H9 (cell line): ENCODE measurements at regions not wholly inside any gene's neighbourhood (a gene's known extent, or its start where the extent isn't known, plus 50 kb on each side); places are given as distances from the start of the nearest gene placed in this dataset.

Experiments
- DNase-seq: peaks from one replicate; pipeline ENCODE4 v3.0.0-alpha.2; 2017
- H2AFZ ChIP-seq: one replicate; pipeline ENCODE4 v1.6.1; 2013; ENCODE audit warnings: mild to moderate bottlenecking, low read length, control low read depth, moderate library complexity
- H2AK5ac ChIP-seq: 2 replicates; pipeline ENCODE4 v1.6.1; 2013; ENCODE audit warnings: low read length, control low read depth, mixed read lengths; ENCODE audit not compliant: insufficient read length
- H2BK120ac ChIP-seq: one replicate; pipeline ENCODE4 v1.6.1; 2013; ENCODE audit warnings: low read depth, mild to moderate bottlenecking, low read length, control low read depth, inconsistent platforms; ENCODE audit not compliant: poor library complexity, severe bottlenecking
- H2BK12ac ChIP-seq: 2 replicates; pipeline ENCODE4 v1.6.1; 2013; ENCODE audit warnings: low read length, control low read depth, mixed read lengths, low read depth; ENCODE audit not compliant: insufficient read length
- H2BK15ac ChIP-seq: 2 replicates; pipeline ENCODE4 v1.6.1; 2013; ENCODE audit warnings: low read depth, low read length, control low read depth
- H2BK20ac ChIP-seq: one replicate; pipeline ENCODE4 v1.6.1; 2013; ENCODE audit warnings: low read depth, mild to moderate bottlenecking, low read length, control low read depth, inconsistent platforms; ENCODE audit not compliant: poor library complexity, severe bottlenecking
- H2BK5ac ChIP-seq: 2 replicates; pipeline ENCODE4 v1.6.1; 2013; ENCODE audit warnings: low read length, control low read depth, mixed read lengths; ENCODE audit not compliant: insufficient read length
- H3K14ac ChIP-seq: 2 replicates; pipeline ENCODE4 v1.6.1; 2013; ENCODE audit warnings: low read length, control low read depth; ENCODE audit not compliant: insufficient read depth
- H3K18ac ChIP-seq: 2 replicates; pipeline ENCODE4 v1.6.1; 2013; ENCODE audit warnings: low read depth, mild to moderate bottlenecking, mixed read lengths, low read length, control low read depth; ENCODE audit not compliant: insufficient read length
- H3K23ac ChIP-seq: 2 replicates; pipeline ENCODE4 v1.6.1; 2013; ENCODE audit warnings: low read length, control low read depth, mixed read lengths, low read depth; ENCODE audit not compliant: insufficient read length
- H3K23me2 ChIP-seq: 2 replicates; pipeline ENCODE4 v1.6.1; 2013; ENCODE audit warnings: low read depth, mild to moderate bottlenecking, mixed read lengths, low read length, control low read depth; ENCODE audit not compliant: insufficient read length, poor library complexity, severe bottlenecking
- H3K27ac ChIP-seq: 2 replicates; pipeline ENCODE4 v1.5.1; 2013; ENCODE audit warnings: low read length, control low read depth, mixed read lengths, low read depth; ENCODE audit not compliant: insufficient read length
- H3K27me3 ChIP-seq: 2 replicates; pipeline ENCODE4 v1.6.1; 2013; ENCODE audit warnings: low read length, control low read depth, inconsistent platforms; ENCODE audit not compliant: insufficient read depth
- H3K4ac ChIP-seq: 2 replicates; pipeline ENCODE4 v1.6.1; 2013; ENCODE audit warnings: low read depth, mild to moderate bottlenecking, control low read depth, inconsistent platforms, low read length, moderate library complexity
- H3K4me1 ChIP-seq: 2 replicates; pipeline ENCODE4 v1.6.1; 2013; ENCODE audit warnings: low read length, control low read depth, inconsistent platforms; ENCODE audit not compliant: insufficient read depth
- H3K4me2 ChIP-seq: 2 replicates; pipeline ENCODE4 v1.6.1; 2013; ENCODE audit warnings: low read length, control low read depth, mixed read lengths; ENCODE audit not compliant: insufficient read length, insufficient read depth
- H3K56ac ChIP-seq: 2 replicates; pipeline ENCODE4 v1.6.1; 2013; ENCODE audit warnings: low read depth, mild to moderate bottlenecking, mixed read lengths, low read length, control low read depth; ENCODE audit not compliant: insufficient read length
- H3K79me1 ChIP-seq: 2 replicates; pipeline ENCODE4 v1.6.1; 2013; ENCODE audit warnings: low read depth, mild to moderate bottlenecking, moderate library complexity, low read length, control low read depth, inconsistent platforms; ENCODE audit not compliant: insufficient read depth, poor library complexity, severe bottlenecking
- H3K79me2 ChIP-seq: 2 replicates; pipeline ENCODE4 v1.6.1; 2013; ENCODE audit warnings: low read length, control low read depth, inconsistent platforms; ENCODE audit not compliant: insufficient read depth
- H3K9ac ChIP-seq: 2 replicates; pipeline ENCODE4 v1.6.1; 2013; ENCODE audit warnings: low read length, control low read depth, mixed read lengths; ENCODE audit not compliant: insufficient read length; ENCODE audit errors: extremely low read depth
- H3K9me3 ChIP-seq: one replicate; pipeline ENCODE4 v1.6.1; 2013; ENCODE audit warnings: low read depth, low read length, inconsistent platforms; ENCODE audit not compliant: control insufficient read depth
- H3T11ph ChIP-seq: one replicate; pipeline ENCODE4 v1.6.1; 2013; ENCODE audit warnings: mild to moderate bottlenecking, low read length, control low read depth, inconsistent platforms
- H4K20me1 ChIP-seq: one replicate; pipeline ENCODE4 v1.6.1; 2013; ENCODE audit not compliant: control insufficient read depth, insufficient read length, insufficient read depth
- H4K5ac ChIP-seq: 2 replicates; pipeline ENCODE4 v1.6.1; 2013; ENCODE audit warnings: low read depth, mild to moderate bottlenecking, mixed read lengths, low read length, control low read depth; ENCODE audit not compliant: insufficient read length
- H4K8ac ChIP-seq: replicated peaks from 2 replicates; pipeline ENCODE4 v1.6.1; 2013; ENCODE audit warnings: low read length, control low read depth, mixed read lengths, low read depth; ENCODE audit not compliant: insufficient read length
- H4K91ac ChIP-seq: 2 replicates; pipeline ENCODE4 v1.6.1; 2013; ENCODE audit warnings: low read depth, mild to moderate bottlenecking, moderate library complexity, mixed read lengths, low read length, control low read depth; ENCODE audit not compliant: insufficient read length
- H3K27ac Mint-ChIP-seq, 3 experiments: 2 replicates in 2 of 3; 3 replicates in 1 of 3; pipeline ENCODE4 v1.8.0; 2020 to 2021; ENCODE audit warnings: mixed read lengths in 3 of 3, mild to moderate bottlenecking in 1 of 3, moderate library complexity in 1 of 3
- H3K27me3 Mint-ChIP-seq: 2 replicates; pipeline ENCODE4 v1.8.0; 2021; ENCODE audit warnings: low read depth, mild to moderate bottlenecking, moderate library complexity, mixed read lengths
- H3K36me3 Mint-ChIP-seq, 3 experiments: 2 replicates in 2 of 3; 3 replicates in 1 of 3; pipeline ENCODE4 v1.8.0; 2020 to 2021; ENCODE audit warnings: low read depth in 3 of 3, mixed read lengths in 3 of 3; ENCODE audit not compliant: insufficient read depth in 1 of 3
- H3K4me1 Mint-ChIP-seq, 2 experiments: 2 replicates each; pipeline ENCODE4 v1.8.0; 2020; ENCODE audit warnings: mixed read lengths in 2 of 2
- H3K4me3 Mint-ChIP-seq, 2 experiments: 2 replicates in 1 of 2; 3 replicates in 1 of 2; pipeline ENCODE4 v1.8.0; 2020 to 2021; ENCODE audit warnings: mild to moderate bottlenecking in 2 of 2, mixed read lengths in 2 of 2, moderate library complexity in 1 of 2
- H3K9me3 Mint-ChIP-seq, 2 experiments: 2 replicates in 1 of 2; 3 replicates in 1 of 2; pipeline ENCODE4 v1.8.0; 2020; ENCODE audit warnings: mild to moderate bottlenecking in 2 of 2, mixed read lengths in 2 of 2, moderate library complexity in 1 of 2
- WGBS: extraction: QIAGEN DNeasy Blood & Tissue Kit; methylation state at CpG from one replicate; pipeline ENCODE4 v1.1.7; 2013; ENCODE audit warnings: missing lambda C conversion rate, low lambda C conversion rate, mixed read lengths; ENCODE audit not compliant: insufficient read length; ENCODE audit errors: extremely low coverage; 5-methylcytosine and 5-hydroxymethylcytosine counted together
- TF ChIP-seq, protein P1 (sequence below): fragments of 200-600 bp; sonication (generic); conservative IDR thresholded peaks from 3 replicates; pipeline ENCODE4 v1.8.0; 2021; ENCODE audit warnings: antibody characterized with exemption, mild to moderate bottlenecking

DNA sequence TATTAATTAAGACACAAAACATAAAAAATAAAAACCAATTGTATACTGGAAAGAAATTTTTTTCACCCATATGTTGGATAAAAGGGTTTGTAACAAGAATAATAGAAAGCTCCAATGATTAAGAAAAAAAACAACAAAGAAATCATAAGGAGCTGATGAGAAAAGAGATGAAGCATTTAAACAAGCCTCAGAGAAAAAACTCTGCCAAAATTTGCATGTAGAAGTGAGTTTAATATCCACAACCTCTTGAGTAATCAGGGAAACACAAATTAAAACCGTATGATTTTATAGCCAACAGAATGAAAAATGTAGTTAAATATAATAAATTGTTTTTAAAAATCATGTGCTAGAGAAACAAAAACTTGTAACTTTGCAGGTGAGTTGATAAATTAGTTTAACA lies 192.9 kb downstream of the BCHE start:
- no peak for DNase-seq
- Histone ChIP-seq H3K14ac (no peak overlapping the region), H3K27me3 (no peaks in the 10 kb centered on the region), H2AK5ac (no peak overlapping the region), H2BK120ac (no peak overlapping the region), H3K79me2 (no peaks in the 10 kb centered on the region), H3K4ac (no peak overlapping the region), H4K20me1 (no peaks in the 10 kb centered on the region), H2BK15ac (no peak overlapping the region), H3K79me1 (no peaks in the 10 kb centered on the region), H3K56ac (no peak overlapping the region), H3K4me1 (no peaks in the 10 kb centered on the region), H3K9ac (no peak overlapping the region), H2BK5ac (no peak overlapping the region), H4K5ac (no peak overlapping the region), H3K18ac (no peak overlapping the region), H4K91ac (no peak overlapping the region), H4K8ac (no peak overlapping the region), H2BK20ac (no peak overlapping the region), H3K23ac (no peak overlapping the region), H2BK12ac (no peak overlapping the region), H3K9me3 (no peaks in the 10 kb centered on the region), H3K27ac (no peak overlapping the region), H3T11ph (no peak overlapping the region), H3K4me2 (no peak overlapping the region), H2AFZ (no peak overlapping the region), H3K23me2 (no peaks in the 10 kb centered on the region)
- Mint-ChIP-seq H3K4me1 (no peaks in the 10 kb centered on the region), H3K9me3 (peaks cover 0 to 2% of the 10 kb centered on the region in 2 experiments; a peak in 2 of 5 replicates), H3K4me3 (no peak overlapping the region), H3K27me3 (no peaks in the 10 kb centered on the region), H3K36me3 (no peaks in the 10 kb centered on the region), H3K27ac (no peak overlapping the region)
- no CpG with 5 or more reads among the region's 1 CpG for WGBS
- TF ChIP-seq, protein P1, sequence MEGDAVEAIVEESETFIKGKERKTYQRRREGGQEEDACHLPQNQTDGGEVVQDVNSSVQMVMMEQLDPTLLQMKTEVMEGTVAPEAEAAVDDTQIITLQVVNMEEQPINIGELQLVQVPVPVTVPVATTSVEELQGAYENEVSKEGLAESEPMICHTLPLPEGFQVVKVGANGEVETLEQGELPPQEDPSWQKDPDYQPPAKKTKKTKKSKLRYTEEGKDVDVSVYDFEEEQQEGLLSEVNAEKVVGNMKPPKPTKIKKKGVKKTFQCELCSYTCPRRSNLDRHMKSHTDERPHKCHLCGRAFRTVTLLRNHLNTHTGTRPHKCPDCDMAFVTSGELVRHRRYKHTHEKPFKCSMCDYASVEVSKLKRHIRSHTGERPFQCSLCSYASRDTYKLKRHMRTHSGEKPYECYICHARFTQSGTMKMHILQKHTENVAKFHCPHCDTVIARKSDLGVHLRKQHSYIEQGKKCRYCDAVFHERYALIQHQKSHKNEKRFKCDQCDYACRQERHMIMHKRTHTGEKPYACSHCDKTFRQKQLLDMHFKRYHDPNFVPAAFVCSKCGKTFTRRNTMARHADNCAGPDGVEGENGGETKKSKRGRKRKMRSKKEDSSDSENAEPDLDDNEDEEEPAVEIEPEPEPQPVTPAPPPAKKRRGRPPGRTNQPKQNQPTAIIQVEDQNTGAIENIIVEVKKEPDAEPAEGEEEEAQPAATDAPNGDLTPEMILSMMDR = no peak
